ENCODE measurements at regions not wholly inside any gene's neighbourhood (a gene's known extent, or its start where the extent isn't known, plus 50 kb on each side); places are given as distances from the start of the nearest gene placed in this dataset.

DNA sequence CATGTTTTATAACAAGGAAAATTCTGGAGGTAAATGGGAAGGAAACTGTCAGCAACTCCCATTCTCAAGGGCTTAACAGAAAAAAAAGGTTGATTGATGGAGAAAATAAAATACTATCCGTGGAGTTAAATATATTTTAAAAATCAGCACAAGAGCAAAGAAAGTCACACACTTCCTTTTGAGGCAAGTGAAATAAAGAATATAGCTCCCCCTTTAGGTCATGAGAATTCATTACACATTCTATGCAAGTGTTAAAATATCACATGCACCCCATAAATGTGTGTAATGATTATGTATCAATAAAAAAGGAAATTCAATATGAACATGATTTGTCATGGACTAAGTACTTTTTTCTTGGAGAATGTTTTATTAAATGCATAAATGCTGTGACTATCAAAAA is 349.2 kb downstream of the TPBG start:
- Histone ChIP-seq H3K27ac (peak overlapping the region; percentile 21 to 84 (median 48)), H3K27me3 (no peaks in the 10 kb centered on the region), H3K4me1 (peaks cover 0 to 18% (median 3%) of the 10 kb centered on the region in 3 donors), H3K4me3 (no peak overlapping the region), H3K9me3 (peaks cover 0 to 7% (median 0%) of the 10 kb centered on the region in 3 donors), H3K36me3 (no peaks in the 10 kb centered on the region)
- TF ChIP-seq CTCF (IDR thresholded peaks at IDR 0.05), result peak in 5 of 6 experiments; percentile 11 to 48 (median 24)
- no peak for TF ChIP-seq POLR2A (IDR thresholded peaks at IDR 0.05)
- no peak for DNase-seq
- intact Hi-C loops (cut with DNase I), result no loop called here
- whole genome bisulfite sequencing, 2 donors, result 50 to 53% methylated on average over 1 of the region's 1 CpG

DNA sequence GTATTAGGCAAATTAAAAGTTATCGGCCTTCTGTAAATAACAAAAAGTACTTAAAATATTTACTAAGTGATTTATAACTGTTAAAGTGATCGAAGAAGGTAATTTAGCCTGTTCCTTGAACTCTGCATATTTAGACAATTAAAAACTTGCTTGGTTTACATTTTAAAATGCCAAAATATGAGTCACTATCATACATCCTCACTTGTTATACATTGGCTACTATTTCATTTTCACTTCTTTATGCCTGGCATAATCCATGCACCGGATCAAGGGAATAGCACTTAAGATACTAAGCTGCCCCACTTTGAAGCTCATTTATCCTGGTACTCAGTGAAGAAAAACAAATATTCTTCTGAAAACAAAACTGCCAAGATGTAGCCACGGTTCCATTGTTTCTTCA is 344.6 kb downstream of the UBE3D start:
- no peak overlapping the region for H3K4me3 ChIP-seq
- H3K9me3 ChIP-seq, result no peaks in the 10 kb centered on the region
- WGBS, 2 donors, result 25 to 28% methylated on average over 4 of the region's 4 CpGs
- H3K27me3 ChIP-seq, result no peaks in the 10 kb centered on the region
- intact Hi-C loops (cut with DNase I), result no loop called here
- no peak for TF ChIP-seq POLR2A (IDR thresholded peaks at IDR 0.05)
- no peak for DNase-seq
- H3K36me3 ChIP-seq, result no peaks in the 10 kb centered on the region
- no peaks in the 10 kb centered on the region for H3K4me1 ChIP-seq
- H3K27ac ChIP-seq, result no peak overlapping the region

GRCh38 chr6:82735790-82736189 is 329.9 kb downstream of the UBE3D start:
- Histone ChIP-seq H3K4me1 (no peaks in the 10 kb centered on the region), H3K27me3 (no peaks in the 10 kb centered on the region), H3K9me3 (no peaks in the 10 kb centered on the region), H3K36me3 (no peaks in the 10 kb centered on the region), H3K27ac (no peak overlapping the region), H3K4me3 (no peak overlapping the region)
- 58 to 62% methylated on average over 2 of the region's 4 CpGs for WGBS, 2 donors
- TF ChIP-seq CTCF (IDR thresholded peaks at IDR 0.05) (no peak), POLR2A (IDR thresholded peaks at IDR 0.05) (no peak)
- intact Hi-C loops (cut with DNase I), result no loop called here
- DNase-seq, result no peak

- WGBS, 2 donors, result 94 to 96% methylated on average over 1 of the region's 1 CpG
- no peaks in the 10 kb centered on the region for H3K27me3 ChIP-seq
- no peaks in the 10 kb centered on the region for H3K36me3 ChIP-seq
- H3K9me3 ChIP-seq, result no peaks in the 10 kb centered on the region
- intact Hi-C loops (cut with DNase I), result no loop called here
- H3K27ac ChIP-seq, result no peak overlapping the region
- DNase-seq, result no peak
- no peak for TF ChIP-seq POLR2A (IDR thresholded peaks at IDR 0.05)
- no peak for TF ChIP-seq CTCF (IDR thresholded peaks at IDR 0.05)
- no peaks in the 10 kb centered on the region for H3K4me1 ChIP-seq
- no peak overlapping the region for H3K4me3 ChIP-seq
Measured at GRCh38 chr6:82737965-82738364, 327.7 kb downstream of the UBE3D start.

GRCh38 chr6:82738773-82739172 is 326.9 kb downstream of the UBE3D start:
- Histone ChIP-seq H3K9me3 (no peaks in the 10 kb centered on the region), H3K27ac (no peak overlapping the region), H3K4me1 (no peaks in the 10 kb centered on the region), H3K27me3 (no peaks in the 10 kb centered on the region), H3K36me3 (no peaks in the 10 kb centered on the region), H3K4me3 (no peak overlapping the region)
- WGBS, 2 donors, result 44 to 67% methylated on average over 1 of the region's 1 CpG
- DNase-seq, result no peak
- no peak for TF ChIP-seq POLR2A (IDR thresholded peaks at IDR 0.05)
- TF ChIP-seq CTCF (IDR thresholded peaks at IDR 0.05), result no peak
- intact Hi-C loops (cut with DNase I), result no loop called here

DNA sequence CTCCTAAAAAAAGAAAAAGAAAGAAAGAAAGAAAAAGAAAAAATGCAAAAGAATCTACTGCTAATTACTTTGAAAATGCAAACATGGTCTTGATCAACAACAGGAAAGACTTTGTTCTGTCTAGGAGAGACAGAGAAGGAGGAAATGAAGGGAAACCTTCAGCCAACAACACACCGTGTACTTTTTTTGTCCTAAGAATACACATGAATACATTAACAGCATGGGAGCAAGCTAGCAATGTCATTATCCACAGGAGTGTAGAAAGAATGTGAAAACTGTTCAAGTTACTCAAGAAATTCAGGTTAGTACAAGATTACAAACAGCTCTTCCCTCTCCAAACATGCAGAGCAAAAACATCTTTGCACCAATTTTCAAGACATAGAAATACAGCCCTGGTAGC is 326.3 kb downstream of the UBE3D start:
- 0 to 15% methylated on average over 1 of the region's 1 CpG for WGBS, 2 donors
- intact Hi-C loops (cut with DNase I), result no loop called here

More for the DNA sequence above, 326.3 kb downstream of the UBE3D start:
- Histone ChIP-seq H3K9me3 (no peaks in the 10 kb centered on the region), H3K27ac (no peak overlapping the region), H3K4me1 (no peaks in the 10 kb centered on the region), H3K4me3 (no peak overlapping the region), H3K27me3 (no peaks in the 10 kb centered on the region), H3K36me3 (no peaks in the 10 kb centered on the region)
- TF ChIP-seq POLR2A (IDR thresholded peaks at IDR 0.05), result no peak
- no peak for TF ChIP-seq CTCF (IDR thresholded peaks at IDR 0.05)
- no peak for DNase-seq

All from esophagus squamous epithelium (tissue), 5 donors.